Right hindlimb (tissue), 1 donor: ENCODE measurements at regions not wholly inside any gene's neighbourhood (a gene's known extent, or its start where the extent isn't known, plus 50 kb on each side); places are given as distances from the start of the nearest gene placed in this dataset.
"Not testable (repeated sequence)": the region's sequence is repeated elsewhere in the genome, so short reads cannot be mapped to it uniquely, and the experiment has no call there.

Experiments
- DNase-seq: peaks from one replicate; pipeline ENCODE4 v3.0.0-alpha.2; 2018

DNA sequence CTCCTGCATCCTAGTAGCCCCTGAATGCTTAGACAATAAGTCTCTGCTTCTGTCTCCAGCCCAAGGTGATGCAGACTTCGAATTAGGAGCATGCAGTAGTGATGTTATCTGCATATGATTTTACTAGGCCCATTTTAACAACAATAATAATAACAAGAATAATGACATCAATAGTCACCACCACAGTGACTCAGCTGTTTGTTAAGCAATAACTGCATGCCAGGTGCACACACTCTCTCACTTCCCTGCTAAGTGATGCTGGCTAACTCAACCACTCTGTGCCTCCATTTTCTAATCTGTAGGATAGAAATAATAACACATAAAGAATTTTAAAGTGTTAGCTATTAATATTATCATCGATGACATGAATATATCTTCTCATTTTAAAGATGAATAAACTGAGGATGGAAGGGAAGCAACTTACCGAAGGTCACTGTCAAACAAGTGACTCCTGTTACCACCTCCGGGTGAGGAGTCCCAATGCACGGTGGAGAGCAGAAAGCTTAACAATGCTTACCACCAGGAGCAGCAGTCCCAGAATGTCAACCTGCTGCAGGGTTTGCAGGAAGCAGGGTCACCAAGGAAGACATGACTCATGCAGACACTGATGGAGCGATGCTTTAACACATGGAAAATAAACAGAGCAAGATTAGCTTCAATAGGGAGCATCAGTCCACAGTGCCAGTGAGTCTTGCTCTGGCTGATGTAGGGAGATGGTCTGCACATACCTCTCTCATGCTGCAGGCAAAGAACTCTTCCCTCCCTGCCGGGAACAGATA is 290.2 kb downstream of the SPATA17 start:
- no peak for DNase-seq

DNA sequence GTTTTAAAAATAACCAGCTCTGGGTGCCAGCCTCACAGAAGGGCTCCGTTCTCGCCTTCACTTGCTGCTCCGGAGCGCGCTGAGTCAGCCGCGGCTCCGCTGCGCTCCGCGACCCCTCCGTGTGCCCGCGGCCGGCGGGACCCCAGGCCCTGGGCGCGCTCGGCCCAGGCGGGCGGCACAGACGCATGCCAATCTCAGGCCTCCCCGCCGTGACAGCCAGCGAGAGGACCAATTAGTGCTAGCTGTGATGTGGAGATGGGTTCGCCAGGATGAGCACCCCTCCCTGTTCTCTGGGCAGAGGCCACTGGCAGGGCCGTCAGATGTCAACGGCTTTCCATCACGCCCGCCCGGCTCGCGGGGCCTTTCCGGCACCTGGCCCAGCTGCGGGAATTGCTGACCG is 293.8 kb downstream of the SPATA17 start:
- no peak for DNase-seq

DNA sequence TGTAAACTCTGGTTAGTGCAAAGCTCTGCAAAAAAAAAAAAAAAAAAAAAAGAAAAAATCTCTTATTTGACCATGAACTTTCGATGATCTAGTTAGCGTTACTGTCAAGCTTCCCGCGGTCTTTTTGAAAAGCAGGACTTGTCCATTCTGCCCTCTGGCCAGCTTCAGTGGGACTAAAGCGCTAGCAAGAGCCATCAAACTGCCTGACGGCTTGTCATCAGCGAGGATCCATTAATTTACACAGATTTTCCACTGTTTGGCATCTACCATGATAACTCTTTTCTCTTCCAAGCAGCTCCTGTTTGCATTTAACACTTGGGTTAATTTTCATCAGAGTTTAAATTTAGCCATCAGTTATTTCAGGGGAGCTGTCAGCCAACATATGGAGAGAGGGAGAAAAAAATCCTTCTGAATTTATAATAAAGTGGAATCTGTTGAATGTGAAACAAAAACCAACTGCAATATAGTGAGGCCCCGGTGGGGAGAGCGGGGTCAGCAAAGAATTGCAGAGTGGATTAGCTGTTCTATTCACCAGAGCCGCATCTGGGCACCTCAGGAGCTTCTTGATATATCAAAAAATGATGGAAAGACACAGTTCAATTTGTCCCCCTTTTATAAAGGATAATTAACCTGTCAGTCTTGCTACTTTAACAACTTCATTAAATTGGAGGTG is 298.2 kb downstream of the SPATA17 start:
- DNase-seq = no peak

DNA sequence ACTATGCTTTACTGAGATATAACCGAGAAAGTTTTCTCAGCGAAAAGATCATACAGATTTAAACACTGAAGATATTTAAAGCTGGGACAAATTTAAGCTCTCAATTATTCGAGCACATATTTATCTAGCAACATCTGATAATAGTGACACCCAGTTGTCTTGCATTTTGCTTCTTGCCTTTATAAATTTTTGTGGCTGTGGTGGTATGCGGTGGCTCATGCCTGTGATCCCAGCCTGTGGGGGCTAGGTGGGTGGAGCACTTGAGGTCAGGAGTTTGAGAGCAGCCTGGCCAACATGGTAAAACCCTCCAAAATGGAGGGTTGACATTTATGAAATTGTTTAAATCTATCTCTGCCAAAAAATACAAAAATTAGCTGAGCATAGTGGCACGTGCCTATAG is 312.2 kb downstream of the SPATA17 start:
- no peak for DNase-seq

DNA sequence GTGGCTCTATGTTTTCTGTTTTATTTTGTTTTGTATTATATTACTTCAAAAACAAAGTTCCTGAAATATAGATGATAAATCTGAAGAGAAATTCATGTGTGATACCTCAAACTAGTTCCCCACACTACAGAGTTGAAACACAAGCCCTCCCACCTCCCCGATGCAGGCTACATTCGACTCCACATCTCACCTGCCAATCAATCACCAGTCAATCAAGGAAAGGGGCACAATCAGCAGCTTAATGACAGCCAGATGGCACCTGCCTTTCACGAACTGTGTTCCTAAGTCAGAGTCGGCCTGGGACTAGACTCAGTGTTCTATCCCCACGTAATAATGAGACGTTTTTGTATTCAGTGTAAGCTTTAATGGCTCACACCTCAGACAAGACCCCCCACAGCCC is 313.4 kb downstream of the SPATA17 start:
- no peak for DNase-seq

DNA sequence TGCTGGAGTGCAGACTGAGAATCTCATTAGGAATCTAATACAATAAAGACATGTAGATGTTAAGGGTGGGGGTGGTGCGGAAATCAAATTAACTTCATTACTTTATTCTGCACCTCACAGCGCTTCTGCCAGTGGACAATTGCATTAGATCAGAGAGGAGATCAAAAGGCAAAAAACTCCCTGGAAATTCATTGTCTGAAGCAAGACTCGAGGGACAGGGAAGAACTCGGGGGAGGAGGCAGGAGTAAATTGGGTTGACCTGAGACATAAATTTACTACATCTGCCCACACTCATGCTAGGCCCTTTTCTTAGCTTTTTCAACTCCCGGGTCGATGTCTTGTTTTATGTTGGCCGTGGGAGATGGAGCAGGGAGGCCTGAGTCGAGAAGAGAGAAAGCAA is 315.4 kb downstream of the SPATA17 start:
- DNase-seq = no peak

DNA sequence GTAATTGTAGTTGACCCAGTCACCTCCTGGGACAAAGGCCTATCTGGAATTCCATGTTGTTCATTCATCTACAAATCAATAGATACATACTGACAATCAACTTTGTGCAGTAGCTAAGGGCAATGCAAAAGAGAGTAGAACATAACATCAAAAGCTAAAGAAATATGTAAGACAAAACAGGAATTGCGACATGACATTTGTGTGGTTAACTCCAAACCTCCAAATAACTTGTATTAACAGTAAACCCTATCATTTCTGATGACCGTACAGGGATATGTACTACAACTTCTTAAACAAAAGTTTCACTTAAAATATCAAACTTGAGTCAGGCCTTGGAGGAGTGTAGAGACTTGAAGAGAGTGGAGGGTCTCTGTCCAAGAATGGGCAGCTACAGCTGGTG is 317.6 kb downstream of the SPATA17 start:
- no peak for DNase-seq

DNA sequence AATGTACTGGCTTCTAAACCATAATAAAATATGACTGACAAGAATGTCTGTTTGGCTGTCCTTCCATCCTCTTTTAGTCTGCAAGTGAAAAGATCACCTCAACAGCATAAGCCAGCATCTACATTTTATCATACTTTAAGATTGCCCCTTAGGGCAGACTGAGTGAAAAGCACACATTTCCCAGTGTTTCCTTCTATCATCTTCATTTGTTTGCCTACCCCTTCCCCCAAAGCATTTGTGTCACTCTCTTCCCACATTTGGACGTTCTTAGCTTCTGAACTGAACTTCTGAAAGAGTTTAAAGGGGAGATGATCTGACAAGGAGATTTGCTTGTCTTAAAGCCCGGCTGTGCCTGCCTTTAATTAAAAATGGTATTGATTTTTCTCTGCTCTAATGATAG is 322.2 kb downstream of the SPATA17 start:
- no peak for DNase-seq

DNA sequence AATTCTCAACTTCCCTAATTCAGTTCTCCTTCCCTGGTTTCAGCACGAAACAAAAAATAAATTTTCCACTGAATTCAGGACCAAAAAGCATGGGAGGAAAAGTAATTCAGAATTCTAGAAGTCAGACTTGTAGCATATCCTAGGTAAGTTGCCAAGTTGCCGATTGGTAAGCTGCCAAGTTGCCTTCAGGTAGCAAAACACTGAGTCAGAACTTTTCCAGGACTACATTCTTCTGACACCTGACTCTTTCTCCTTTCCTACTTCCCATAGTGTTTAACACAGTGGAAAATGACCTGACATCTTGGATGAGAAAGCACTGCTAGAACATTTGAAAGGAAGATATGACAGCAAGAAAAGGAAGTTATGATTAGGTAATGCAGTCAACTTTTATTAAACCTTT is 322.8 kb downstream of the SPATA17 start:
- no peak for DNase-seq

DNA sequence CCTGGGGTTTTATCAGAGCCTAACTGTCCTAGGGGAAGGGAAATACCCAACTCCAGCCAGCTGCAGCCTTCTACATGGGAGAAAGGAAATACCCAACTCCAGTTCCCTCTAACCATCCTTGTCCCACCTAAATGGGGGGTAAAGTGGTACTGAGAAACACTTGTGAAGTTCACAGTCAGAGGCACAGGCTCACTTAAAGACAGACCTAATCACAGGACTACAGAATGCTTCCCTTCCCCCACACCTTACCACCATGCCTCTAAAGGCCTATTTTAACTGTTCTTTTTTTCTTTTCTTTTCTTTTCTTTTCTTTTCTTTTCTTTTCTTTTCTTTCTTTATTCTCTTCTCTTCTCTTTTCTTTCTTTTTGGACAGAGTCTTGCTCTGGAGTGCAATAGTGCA is 324.6 kb downstream of the SPATA17 start:
- no peak for DNase-seq

DNA sequence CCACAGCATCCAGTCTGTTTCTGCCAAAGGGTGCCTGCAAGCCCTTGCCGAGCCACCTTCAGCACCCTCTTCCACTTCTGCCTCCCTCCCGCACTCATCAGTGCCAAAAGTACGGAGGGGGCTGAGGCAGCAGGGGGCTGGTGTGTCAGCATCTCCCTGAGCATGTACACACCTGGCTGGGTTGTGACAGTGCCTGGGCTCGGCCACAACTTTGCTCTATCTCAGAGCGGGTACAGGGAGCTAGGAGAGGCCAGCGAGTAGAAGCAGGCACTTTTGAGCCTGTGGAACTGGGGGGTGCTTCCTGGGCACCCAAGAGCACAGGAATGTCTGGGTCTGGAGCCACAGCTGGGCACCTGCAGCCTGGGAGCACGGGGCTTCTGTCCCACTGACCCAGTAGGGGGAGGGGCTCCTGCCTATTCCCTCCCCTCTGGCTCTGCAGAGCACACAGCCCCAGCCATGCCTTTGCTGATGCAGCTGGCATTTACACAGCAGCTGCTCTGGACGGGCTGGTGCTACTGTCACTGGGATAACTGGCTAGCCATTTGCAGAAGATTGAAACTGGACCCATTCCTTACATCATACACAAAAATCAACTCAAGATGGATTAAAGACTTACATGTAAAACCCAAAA is 319.8 kb upstream of the RRP15 start:
- DNase-seq = no peak

DNA sequence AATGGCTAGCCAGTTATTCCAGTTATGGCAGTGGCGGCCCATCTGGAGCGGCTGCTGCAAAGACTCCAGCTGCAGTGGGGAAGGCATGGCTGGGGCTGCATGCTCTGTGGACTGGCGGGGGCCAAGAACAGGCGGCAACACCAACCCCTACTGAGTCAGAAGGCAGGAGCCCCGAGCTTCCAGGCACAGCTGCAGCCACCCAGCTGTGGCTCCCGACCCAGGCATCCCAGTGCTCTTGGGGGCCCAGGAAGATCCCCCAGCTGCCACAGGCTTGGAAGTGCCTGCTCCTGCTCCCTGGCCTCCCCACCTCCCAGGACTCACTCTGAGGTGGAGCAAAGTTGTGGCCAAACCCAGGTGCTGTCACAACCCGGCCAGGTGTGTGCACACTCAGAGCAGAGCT is 317.0 kb upstream of the RRP15 start:
- DNase-seq = no peak

DNA sequence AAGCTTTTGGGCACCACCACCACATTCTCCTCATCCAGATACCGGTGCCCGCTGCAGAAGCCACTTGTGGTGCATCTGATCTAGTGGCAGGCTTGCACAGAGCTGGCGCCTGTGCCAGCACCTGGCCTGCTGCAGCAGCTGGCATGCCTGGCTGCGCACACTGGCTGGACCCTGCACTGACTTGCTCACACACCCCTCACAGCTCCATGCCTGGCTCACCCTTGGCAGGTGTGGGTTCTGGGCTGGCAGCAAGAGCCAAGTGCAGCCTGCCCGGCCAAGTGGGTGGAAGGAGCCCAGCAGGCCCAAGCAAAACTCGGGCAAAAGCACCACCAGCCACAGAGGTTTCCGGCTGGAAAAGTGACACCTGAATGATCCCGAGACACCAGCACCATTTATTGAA is 315.7 kb upstream of the RRP15 start:
- DNase-seq = no peak

DNA sequence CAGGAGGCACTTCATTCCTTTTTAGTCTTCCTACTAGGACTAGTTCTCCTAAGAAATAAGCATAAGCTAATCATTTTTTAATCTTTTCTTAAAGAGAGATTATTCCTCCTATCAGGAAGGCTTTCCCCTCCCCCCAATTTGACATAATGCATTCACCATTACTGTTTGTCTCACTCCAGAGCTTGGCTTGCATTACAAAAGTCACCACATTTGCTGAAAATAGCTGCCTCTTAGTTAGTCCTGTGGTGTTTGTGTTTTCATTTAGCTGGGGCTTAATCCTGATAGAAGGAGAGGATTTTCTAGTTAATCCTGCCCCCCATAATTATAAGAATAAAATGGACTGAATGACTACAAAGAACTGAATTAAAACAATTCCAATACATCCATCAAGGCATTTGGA is 307.1 kb upstream of the RRP15 start:
- DNase-seq = no peak

DNA sequence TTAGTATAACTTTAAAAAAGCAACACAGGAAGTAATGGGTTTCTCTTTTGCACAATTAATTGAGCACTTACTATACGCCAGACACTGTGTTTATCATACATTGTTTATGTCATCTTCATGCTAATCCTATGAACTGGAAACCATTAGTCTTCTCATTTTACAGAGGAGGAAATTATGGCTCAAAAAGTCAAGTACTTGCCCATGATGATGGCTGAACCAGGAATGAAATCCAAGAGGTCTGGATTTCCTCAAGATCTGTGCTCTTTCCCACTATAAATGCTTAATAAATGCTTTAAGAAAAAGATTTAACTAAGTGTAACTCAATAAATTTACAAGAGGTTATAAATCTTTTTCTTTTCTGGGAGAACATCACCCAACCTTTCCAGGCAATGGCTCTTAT is 303.7 kb upstream of the RRP15 start:
- no peak for DNase-seq

DNA sequence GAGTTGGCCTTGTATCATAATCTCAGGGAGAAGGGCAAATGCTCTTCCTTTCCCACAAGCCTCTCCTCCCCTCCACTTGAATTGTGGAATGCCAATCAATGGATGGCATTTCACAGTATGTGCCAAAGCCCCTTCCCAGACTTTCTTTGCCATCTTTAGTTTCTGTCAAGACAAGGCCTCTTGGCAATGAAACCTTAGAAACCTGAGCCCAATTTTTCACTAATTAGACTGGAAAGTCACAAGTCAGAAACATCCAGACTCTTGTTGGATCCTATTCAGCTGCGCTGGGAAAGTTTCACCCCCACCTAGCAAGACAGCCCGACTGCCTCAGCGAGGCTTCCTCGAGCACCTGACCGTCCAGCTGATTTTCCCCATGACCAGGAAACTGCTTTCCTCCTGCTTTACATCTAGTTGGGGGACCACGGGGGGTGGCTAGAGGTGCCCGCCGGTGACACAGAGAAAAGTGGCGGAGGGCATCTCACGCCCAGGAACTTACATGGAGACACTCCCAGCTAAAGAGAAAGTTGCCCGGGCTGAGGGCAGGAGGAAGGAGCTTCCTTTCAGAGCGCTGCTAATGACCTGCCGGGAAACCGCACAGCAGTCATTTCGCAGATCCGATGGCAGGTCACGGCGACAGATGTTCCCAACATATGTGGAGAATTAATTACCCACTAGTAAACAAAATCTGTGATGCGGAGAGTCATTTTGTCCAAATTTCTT is 302.6 kb upstream of the RRP15 start:
- DNase-seq = no peak

DNA sequence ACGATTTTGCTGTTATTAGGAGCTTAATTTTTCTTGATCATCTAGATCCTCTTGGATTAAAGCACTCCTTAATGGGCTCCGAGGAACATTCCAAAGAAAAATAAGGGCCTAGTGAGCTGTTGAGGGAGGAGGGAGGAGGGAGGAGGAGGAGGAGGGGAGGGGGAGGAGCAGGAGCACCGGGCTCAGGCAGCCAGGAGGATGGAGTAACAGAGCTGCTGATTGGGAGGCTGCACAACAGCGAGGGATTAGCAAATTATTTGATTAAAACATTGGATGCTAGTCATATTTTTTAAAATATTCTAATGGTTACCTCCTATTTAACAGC is 302.1 kb upstream of the RRP15 start:
- no peak for DNase-seq

DNA sequence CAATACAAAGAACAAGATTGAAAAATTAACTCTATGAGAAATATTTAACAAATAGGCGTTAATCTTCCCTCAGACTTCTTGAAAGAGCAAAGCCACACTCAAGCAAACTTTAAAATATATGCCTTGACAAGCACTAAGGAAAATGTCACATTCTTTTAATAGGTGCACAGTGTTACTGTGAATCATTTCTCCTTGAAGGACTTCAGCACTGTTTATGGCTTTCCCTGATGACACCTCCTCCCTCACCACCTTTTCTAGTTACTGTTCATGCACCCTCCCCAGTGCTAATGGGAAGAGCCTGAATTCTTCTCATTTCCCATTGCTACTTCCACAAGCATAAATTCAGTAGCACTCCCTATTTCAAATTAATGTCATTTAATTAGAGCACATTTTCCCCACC is 299.5 kb upstream of the RRP15 start:
- no peak for DNase-seq

DNA sequence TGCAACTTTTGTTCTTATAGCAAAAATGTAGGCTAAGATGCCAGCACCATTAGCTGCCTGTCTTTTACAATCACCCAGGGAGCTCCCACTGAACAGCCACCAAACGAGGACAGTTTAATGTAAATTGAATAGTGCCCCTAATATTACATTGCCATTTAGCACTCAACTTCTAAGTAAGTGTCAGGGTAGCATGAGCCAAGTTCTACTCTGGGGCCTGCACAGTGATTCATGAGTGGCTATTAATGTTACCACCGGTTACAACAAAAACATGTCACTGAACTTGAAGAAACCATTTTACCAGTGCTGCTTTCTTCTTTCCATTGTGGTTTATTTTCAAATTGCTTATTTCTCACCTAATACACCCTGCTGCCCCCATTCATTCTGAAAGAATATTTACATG is 295.6 kb upstream of the RRP15 start:
- DNase-seq = no peak

DNA sequence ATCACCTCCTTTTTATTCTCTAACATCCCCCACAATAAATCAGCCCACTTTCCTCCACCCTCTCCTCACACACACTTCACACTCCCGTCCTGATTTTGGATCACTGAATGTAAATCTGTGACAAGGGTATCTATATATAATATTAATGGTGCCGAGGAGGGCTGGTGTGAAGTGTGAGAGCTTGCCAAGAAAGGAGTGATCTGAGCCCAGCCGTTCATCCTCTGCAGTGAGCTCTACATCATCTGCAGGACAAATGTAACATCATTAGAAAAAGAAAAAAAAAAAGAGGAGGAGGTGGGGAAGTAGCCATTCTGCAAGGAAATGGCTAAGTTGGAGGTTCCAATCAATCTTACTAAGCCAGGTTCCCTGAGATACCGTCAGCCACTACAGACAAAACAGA is 291.7 kb upstream of the RRP15 start:
- no peak for DNase-seq

DNA sequence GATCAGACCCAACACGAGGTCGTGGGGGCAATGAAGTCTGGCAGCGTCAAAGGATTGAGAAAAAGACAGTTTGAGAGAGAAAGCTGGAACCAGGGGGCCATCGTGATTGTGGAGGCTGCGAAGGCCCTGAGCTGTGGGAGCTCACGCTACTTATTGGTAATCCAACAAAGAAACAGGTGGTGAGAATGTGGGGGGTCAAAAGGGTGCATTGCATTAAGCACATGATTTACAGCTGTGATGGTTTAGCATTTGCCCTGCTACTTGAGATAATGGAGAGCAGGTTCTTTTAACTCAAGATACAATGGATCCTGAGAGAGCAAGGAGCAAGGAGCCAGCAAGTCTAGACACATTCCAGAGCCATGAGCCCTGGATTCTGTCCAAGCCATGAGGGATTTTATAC is 276.8 kb upstream of the RRP15 start:
- DNase-seq = not testable (repeated sequence)

DNA sequence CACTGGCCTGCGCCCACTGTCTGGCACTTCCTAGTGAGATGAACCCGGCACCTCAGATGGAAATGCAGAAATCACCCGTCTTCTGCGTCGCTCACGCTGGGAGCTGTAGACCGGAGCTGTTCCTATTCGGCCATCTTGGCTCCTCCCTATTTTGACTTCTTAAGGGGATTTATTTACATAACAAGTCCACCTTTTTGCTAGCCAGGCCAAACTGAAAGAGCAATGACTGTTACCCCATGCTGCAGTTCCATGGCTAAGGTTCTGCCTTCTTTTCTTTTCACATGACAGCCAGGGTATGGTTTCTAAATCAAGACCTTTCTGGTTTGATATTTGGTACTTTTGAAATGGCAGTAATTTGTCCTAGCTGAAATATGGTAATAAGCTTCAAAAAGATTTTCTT is 270.0 kb upstream of the RRP15 start:
- not testable (repeated sequence) for DNase-seq

DNA sequence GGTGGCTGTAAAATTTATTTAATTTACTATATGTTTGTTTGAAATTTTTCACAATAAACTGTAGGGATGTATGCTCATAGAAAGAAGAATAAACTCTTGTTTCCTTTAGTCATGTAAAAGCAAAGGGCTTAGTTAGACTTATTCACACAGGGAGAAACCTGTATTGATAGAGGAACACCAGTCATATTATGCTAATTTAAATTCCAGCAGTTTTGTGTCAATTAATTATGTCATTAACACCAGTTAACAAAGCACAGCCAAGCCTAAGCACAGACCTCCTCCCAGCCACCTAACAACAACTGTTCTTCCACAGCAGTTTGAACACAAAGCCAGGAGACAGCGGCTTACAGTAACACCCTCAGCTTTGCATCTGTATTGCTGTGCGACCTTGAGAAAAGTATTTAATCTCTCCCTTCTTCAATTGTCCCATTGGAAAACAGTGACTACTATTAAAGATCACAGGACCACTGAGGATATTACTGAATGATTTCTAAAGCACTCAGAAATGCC is 260.8 kb upstream of the RRP15 start:
- no peak for DNase-seq

DNA sequence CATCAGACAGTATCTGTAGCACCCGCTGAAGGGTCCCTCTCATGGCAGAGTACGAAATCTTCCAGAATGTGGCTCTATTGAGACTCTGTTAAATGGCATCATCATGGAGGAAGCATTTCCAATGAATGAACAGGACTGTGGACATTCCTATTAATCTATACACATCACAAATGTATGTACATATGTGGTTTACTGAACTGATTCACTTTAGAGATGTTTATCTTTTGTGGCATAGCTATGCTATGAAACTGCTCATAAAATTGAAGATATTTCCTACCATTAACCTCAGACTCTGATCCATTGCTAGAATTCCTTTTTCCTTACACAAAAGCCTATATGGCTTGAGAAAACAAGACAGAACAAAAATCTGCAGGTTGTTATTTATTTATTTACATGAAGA is 259.6 kb upstream of the RRP15 start:
- DNase-seq = no peak
